HG02642 (cell line): ENCODE measurements at regions not wholly inside any gene's neighbourhood (a gene's known extent, or its start where the extent isn't known, plus 50 kb on each side); places are given as distances from the start of the nearest gene placed in this dataset.
A peak's percentile ranks its signal among the peaks of the same experiment; 100 is the strongest.

ENCODE experiments used
- ATAC-seq: cut with Tn5 transposase; IDR thresholded peaks from one replicate; pipeline ENCODE4 v1.9.1; 2021; ENCODE audit warnings: mild to moderate bottlenecking; ENCODE audit not compliant: unreplicated experiment, poor library complexity

- peak; percentile 95 for ATAC-seq
Measured at GRCh38 chr6:121849477-121849876, 414.0 kb downstream of the GJA1 start.

- no peak for ATAC-seq
Measured at GRCh38 chr6:121851056-121851455, 415.6 kb downstream of the GJA1 start.

GRCh38 chr6:121853686-121854085 lies 418.2 kb downstream of the GJA1 start:
- ATAC-seq: no peak

GRCh38 chr6:121855521-121855920 lies 420.1 kb downstream of the GJA1 start:
- no peak for ATAC-seq

DNA sequence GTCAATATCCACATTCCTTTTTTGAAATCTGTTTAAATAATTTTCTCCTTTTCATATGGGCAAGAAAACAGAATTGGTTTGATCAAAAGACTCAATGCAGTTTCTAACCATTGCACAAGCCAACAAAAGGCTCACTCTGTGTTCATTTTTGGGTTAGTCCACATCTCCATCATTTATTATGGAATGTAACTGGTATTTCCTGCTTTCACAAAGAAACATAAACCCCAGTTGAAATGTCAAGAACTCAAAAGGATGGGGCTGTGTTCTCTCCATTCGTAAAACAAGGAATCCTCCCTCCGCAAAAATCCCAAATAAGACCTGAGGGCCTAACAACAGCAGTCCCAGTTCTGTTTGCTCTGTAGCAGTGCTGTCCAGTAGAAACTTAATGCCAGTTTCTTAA lies 420.9 kb downstream of the GJA1 start:
- ATAC-seq: no peak

GRCh38 chr6:121857551-121857950 lies 422.1 kb downstream of the GJA1 start:
- ATAC-seq: no peak

DNA sequence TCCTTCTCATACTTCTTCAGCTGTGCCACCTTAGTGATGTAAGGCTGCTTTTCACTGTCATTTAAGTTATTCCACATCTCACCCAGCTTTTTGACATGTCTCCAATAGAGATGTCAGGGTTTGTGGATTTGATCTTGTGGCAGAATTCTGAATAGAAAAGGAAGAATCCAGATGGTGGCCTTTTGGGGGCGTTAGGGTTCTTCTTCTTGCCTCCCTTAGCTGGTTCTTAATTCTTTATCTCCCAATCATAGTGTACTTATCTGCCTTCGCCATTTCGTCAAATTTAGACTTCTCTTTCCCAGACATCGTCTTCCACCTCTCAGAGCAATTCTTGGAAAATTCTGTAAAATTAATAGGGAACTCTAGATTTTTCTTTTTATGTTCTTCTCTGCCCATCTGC lies 422.9 kb downstream of the GJA1 start:
- no peak for ATAC-seq

GRCh38 chr6:121858986-121859385 lies 423.5 kb downstream of the GJA1 start:
- ATAC-seq: no peak

- ATAC-seq: no peak
Measured at GRCh38 chr6:121865811-121866210, 430.4 kb downstream of the GJA1 start.

DNA sequence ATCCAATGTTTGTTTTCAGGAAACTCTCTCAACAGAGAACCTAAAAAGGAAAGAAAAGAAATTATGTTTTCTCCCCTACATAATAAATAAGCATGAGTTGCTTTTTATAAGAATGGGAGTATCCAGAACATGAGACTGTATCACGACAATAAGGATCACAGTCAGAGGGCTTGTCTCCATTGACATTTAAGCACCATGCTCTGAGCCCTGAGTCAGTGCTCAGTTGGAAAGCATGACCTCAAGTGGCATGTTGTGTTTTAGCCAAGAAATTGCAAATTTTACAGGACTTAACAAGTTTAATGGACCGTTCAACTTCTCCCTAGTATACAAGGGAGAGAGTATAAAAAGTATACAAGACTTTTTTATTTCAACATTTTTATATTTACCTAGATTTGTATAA lies 431.6 kb downstream of the GJA1 start:
- no peak for ATAC-seq

GRCh38 chr6:121868206-121868605 lies 432.8 kb downstream of the GJA1 start:
- ATAC-seq: no peak

- ATAC-seq: no peak
Measured at GRCh38 chr6:121873595-121873994, 438.1 kb downstream of the GJA1 start.

GRCh38 chr6:121876721-121877120 lies 441.3 kb downstream of the GJA1 start:
- no peak for ATAC-seq

DNA sequence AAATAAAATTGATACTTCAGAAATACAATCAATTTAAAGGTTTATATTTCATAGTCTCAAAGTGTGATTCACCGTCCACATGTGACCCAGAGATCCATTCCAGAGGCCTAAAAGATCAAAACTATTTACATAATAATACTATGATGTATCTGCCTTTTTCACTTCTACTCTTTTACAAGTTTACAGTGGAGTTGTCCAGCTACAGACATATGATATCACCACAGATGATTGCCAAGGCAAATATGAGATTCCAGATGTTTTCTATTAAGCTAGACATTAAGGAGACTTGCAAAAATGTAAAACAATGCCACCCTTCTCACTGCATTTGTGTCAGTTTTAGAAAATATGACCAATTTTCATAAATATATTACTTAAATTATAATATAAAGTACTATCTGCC lies 443.7 kb downstream of the GJA1 start:
- ATAC-seq: no peak

DNA sequence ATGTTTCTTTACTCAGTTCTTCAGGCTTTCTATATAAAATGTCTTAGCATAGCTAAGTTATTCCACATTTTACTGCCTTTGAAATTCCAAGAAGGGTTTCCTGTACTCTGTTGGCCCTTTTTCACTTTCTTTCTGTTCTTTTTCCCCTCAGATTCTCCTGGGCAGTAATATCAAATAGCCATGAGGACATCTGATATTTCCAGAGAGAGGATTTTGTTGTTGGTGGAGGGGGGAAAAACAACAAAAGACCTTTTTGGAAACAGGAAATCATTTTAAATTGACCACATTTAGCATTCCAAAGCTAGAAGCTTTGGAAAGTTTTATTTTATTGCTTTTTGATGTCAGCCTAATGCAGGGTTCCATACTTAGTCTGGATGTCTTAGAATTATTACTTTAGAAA lies 445.4 kb downstream of the GJA1 start:
- no peak for ATAC-seq

- no peak for ATAC-seq
Measured at GRCh38 chr6:121881974-121882667, 446.7 kb downstream of the GJA1 start.

DNA sequence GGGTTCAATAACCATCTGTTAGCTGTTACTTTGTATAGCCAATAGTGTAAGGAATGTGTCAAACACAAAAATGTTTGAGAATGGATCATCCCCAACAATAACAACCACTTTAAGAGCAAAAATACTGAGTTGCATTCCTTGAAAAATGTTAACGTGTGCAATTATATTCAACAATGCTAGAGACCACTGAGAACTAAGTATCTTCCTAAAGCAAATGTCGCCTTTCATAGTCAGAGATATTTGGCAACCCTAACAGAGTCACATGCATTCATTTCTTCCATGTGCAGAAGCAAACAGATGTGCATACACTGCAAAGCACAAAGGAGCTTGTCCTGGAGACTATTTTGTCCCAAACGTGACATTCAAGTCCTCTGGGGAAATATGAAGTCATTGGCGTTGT lies 448.6 kb downstream of the GJA1 start:
- no peak for ATAC-seq

DNA sequence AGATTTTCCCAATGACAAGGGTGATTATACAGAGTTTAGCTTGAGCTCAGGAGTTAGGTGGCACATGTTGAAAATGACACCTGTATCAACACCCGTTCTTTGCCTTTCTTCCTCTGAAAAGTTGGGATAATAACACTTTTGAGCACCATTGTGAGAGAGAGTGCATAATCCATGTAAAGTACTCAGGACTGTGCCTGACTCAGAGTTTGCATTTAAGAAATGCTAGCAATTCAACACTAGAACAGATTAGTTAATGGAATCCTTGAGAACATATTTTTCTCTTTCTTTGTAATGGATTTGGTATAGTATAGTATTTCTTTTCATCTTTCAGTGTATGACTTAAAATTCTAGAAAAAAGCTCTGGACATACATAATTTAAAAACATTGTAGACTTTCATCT lies 449.2 kb downstream of the GJA1 start:
- ATAC-seq: no peak

DNA sequence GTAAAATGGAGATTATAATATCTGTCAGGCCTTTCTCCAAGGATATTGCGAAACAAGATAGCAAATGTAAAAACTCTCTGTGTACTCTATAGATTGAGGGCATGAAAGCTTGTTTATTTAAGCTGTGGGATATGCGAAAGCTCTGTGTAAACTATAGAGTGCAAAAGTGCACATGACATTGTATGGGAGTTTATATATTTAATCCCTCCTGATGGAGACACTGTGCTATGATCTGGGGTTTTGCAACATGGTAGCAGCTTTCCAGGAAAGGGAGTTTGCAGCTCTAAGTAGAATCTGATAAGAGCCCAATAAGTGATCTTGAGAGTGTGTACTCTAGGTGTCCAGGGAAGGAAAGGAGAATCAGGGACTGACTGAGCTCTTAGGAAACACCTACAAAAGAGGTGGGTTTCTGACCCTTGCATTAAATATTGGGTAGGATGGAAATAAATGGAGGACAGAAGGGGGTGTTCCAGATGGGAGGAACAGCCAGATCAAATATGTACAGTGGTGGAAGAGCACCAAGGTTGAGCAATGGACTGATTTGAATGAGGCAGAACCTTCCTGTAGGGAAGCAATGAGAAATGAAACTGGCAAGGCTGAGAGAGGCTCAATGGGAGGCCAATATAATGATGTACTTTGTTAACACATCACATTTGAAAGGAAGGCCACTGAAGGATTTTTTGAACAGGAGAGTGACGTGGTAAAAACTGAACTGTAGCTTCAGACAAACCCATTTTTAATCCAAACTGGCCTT lies 450.1 kb downstream of the GJA1 start:
- no peak for ATAC-seq

- ATAC-seq: no peak
Measured at GRCh38 chr6:121886223-121886830, 450.9 kb downstream of the GJA1 start.

- ATAC-seq: no peak
Measured at GRCh38 chr6:121887724-121888123, 452.3 kb downstream of the GJA1 start.
